Kasumi-1 (cell line): ENCODE measurements at regions not wholly inside any gene's neighbourhood (a gene's known extent, or its start where the extent isn't known, plus 50 kb on each side); places are given as distances from the start of the nearest gene placed in this dataset.

Source experiments
- DNase-seq, 2 experiments: peaks; one replicate each; lab custom pipeline; 2025; lab: John Stamatoyannopoulos, UW

DNA sequence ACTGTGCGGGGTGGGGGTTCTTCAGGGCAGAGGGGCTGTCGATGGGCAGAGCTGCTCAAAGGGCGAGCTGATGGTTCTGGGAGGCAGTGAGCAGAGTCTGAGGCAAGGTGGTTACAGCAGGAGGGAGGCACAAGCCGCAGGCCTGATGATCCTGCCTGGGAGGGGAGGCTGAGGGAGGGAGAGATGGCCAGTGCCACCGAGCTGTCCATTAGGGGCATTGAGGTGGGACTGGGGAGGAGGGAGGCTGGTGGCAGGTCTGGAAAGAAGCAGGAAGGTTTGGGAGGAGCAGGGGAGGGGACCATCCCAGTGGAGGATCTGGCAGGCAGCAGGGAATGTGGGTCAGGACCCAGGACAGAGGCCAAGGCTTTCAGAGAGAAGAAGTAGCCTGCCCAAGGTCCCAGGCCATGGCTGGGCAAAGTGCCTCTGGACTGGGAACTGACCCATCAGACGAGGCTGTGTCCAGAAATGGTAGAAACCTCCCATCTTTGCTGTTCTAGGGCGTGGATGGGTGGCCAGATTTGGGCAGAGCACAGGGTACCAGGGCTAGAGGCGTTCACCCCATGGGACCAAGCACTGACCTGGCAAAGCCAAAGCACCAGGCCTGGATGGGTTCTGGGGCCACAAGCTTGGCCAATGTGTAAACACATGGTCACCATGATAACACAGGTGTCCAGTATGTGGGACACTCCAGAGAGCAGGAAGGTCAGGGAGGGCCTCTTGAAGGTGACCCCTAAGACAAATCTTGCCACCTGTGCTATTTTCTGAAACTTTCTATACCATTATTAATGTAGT is 55.5 kb downstream of the INHBB start:
- DNase-seq: no peak

DNA sequence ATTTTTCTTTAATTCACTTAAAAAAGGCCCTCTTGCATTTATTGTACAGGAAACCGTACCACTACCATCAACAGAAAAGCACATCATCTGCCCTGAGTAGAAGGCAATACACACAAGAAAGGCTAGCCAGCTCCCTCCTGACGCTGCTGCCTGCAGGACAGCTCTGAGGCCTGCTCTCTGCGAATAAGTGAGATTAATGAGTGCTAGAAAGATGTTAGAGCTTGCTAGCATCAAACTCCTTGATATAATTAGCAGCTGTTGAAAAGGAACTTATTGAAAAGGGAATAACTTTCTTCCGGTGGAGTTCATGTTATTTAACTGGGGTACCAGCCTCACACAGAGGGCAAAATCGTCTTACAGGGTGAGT is 56.1 kb downstream of the INHBB start:
- DNase-seq: no peak

DNA sequence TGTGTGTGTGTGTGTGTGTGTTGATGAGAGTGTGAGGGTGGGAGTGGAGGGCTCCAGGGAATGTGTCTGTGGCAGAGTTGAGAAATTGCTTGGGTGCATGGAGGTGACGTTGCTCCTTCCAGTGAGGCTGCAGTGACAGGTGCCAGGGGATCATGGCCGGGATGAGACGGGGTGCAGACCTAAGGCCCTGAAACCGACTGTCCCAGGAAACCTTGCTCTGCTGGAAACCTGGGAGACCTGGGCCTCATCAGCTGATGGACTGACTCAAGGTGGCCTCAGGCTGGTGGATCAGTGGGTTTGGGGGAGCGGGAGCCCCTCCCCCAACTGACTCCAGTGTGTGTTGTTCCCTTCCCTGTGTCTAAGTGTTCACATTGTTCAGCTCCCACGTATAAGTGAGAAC is 56.6 kb downstream of the INHBB start:
- no peak for DNase-seq

DNA sequence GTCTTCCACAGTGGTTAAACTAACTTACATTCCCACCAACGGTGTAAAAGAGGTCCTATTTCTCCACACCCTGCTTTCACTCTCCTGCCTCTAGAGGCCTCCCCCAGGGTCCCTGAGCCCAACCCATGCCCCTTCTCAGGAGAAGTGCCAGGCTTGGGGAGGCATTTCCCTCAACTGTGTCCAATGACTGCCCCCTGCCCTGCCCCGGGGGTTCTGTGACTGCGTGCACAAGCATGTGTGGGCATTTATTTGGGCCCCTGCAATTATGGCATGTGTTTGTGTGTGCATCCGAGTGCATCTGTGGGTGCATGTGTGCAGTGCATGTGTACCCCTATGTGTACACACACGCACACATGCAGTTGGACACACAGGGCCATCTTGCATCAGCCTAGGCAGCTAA is 57.3 kb downstream of the INHBB start:
- DNase-seq: no peak

DNA sequence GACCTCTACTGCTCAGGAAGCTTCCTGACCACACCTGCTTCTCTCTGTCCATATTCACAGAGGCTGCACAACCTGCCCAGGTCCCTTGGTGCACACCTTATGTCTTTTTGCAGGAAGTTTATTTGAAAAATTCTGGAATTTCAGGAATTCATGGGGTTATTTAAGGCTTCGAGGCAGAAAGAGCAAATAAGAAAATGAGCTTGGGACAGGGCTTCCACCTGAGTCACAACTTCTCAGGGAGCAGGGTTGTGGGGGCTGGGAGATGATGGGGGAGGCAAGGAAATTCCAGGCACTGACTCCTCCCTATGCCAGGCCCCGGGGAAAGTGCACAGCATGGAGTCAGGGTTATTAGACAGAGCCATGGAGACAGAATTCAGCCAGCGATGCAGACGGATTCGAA is 57.7 kb downstream of the INHBB start:
- no peak for DNase-seq

DNA sequence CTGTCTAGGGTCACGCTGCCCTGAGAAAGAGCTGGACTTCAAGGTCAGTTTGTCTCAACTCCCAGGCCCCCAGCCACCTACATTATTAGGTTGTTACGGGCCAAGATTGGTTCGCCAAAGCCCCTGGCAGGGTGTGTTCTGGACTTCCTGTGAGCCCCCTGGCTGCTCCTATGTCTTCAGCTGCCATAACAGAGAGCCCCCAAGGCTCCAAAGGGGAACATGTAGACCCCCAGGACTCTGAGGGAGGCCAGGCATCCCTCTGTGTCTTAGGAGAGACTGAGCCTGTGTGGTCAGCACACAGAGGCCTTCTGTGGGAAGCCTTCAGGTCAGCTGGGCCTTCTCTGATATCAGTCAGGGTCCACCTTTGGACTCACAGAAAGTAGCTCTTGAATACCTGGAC is 58.3 kb downstream of the INHBB start:
- no peak for DNase-seq

DNA sequence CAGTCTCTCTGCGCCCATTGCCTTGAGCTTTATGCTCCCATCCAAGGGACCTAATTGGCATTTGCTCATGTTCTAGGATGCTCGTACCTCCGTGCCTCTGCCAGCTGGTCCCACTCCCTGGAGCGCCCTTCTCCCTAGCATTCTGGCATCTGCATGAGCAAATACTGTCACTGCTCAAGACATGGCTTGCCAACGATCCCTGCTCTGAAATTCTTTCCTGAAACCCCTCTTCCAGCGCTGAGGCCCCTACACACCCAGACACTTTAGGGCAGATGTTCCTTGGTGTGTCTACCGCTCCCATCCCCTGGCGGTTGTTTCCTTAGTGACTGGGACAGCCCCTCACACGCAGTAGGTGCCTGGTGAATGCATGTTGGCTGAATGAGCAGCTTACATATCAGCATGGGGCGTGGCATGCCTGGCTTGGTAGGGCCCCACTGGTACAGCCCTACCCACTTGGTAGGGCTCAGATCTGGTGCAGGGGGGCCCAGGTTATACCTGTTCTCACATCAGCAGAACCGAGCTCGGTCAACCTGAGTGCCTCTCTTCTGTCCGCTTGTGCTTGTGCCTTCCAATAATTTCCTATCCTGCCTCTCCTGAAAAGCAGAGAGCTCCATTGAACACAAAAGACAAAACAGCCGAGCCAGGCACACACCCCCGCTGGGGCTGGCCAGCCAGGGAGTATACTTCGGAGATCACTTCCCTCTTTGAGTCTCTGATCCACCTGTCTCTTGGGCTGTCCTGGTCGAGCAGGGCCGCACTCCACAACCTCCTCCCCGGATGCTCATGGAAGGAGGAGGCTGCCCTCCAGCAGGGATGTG is 59.2 kb downstream of the INHBB start:
- no peak for DNase-seq

DNA sequence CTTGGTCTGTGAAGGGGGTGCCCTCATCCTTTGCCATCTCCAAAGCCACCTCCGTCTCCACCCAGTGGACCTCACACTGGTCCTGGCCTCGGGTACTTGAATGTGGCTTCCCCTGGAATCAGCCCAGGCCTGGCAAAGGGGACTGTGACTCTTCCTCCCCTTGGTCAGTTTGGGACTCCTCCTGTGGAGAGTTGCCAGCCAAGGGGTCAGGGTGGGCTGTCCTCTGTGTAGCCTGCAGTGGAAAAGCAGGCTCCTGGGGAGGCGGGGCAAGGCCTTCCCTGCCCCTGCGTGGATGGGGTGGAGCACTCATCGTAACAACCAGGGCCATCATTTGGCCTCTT is 59.8 kb downstream of the INHBB start:
- no peak for DNase-seq

DNA sequence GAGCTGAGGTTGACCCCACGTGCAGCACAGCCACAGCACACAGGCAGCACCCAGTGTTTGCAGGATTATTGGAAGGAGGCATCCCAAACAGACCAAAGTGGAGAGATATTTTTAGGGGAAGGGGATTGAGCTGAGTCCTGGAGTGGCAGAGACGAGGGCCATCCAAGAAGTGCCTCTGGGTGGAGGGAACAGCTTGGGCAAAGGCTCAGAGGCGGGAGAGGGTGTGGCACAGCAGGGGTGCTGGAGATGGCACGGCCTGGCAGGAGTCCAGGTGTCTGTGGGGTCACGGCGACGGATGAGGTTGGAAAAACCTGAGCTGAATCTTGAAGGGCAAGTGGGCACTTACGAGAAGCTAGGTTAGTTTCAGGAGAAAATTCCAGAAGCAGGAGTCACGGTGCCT is 60.6 kb downstream of the INHBB start:
- no peak for DNase-seq

DNA sequence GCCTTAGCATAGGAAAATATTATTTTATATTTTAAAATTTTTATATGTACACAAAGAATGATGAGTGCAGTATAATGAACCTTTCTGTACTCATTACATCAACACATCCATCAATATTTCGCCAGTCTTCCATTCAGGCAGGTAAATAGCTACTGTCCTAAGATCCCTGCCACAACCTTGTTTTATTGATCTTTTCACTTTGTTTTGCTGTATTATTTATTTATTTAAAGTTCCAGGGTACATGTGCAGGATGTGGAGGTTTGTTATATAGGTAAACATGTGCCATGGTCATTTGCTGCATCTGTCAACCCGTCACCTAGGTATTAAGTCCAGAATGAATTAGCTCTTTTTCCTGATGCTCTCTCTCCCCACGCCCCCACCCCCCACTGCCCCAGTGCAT is 64.6 kb downstream of the INHBB start:
- no peak for DNase-seq

DNA sequence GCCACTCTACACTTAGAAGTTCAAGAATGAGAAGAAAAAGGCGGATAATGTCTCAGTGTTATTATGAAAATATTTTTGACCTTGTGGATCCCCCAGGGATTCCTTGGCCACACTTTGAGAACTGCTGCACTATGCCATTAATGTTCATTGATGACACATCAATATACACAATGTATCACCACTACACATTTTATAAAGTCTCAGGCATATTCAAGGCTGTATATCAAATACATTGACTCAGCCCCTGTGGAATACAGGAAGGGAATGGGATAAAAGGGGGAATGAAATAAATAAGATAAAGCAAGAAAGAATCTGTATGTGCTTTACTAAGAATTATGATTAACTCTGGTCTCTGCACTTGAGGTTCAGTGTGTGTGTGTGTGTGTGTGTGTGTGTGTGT is 69.1 kb downstream of the INHBB start:
- DNase-seq: no peak

DNA sequence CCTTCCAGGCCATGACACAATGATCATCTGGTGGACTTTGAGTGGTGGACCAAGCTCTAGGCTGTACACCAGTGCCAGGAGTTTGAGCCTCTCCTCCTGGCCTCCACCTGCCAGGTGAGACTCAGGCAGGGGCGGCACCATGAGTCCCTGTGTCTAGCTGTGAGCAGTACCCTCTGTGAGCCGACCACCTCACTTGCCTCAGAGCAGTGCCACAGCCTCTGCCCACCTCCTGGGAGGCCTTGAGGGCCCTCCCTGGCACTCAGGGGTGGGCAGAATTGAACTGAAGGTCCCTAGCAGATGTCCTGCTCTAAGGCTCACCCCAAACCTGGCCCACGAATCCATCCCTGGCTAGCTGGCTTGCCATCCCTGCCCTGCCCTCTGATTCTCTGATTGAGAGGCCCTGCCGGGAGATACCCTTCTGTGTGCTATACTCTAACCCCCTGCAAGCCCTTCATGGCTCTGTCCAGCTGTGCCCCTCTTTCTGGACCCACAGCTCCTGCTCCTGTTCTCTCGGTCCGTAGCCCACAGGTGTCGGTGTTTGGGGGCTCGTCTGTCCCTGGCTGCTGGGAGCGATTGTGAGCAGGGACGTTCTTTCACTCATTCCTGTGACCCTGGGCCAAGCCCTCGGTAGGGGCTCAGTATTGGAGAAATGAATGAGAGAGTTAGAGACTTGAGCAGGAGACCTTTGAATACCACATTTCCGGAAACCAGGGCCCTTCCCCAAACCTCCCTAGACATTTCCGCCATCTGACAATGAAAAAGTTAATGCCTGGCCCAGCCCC is 70.0 kb downstream of the INHBB start:
- DNase-seq: no peak

DNA sequence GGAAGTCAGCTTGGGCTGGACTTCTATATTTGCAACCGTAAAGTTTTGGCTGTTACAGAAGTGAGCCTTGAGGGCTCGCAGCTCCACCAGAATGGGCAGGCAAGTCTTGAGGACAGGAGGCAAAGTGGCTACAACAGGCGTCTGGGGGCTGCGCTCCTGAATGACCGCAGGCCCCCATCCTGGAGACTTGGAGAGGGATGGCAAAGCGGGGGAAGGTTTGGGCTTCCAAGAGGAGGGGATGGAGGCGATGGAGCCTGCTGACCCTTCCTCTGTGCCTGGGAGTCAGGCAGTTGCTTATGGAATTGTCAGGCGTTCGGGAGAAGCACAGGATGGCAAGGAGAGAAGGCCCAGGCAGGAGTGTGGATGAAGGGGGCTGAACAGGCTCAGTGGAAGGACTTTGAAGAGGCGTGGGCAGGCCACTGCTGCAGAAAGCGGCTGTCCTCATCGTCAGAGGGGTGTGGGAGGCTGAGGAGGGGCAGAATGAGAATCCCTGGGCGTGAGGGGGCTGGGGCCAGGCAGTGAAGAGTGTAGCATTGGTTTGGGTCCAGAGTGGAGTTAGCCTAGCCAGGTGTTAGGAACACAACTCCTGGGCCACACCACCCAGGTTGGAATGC is 72.3 kb downstream of the INHBB start:
- no peak for DNase-seq

DNA sequence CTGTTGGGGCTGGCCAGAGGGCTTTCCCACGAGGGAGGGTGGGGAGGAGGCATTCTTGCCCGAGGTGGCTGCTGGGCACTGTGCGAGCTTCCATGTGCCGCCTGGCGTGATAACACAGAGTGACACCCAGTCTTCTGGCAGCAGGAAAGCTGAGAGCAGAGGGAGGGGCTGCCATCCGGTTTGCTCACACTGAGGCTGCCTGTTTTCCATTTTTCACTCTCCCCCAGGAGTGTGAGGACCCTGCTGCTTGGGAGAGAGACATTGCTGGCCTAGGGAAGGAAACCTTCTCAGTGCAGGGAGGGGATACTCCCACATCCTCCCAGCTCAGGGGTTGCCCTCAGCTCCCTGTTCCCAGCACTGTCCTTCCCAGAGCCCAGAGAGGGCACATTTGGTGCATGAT is 73.1 kb downstream of the INHBB start:
- DNase-seq: no peak

DNA sequence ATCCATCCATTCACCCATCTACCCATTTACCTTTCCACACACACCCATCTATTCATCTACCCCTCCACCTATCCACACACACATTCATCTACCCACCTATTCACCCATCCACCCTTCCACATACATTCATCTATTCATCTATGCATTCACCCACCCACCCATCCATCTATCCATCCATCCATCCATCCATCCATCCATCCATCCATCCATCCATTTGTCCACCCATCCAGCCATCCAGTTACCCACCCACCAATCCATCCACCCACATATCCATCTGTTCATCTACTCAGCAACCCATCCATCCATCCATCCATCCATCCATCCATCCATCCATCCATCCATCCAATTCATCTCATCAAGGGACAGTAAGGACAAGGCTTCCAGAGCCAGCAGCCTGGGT is 74.0 kb downstream of the INHBB start:
- no peak for DNase-seq

DNA sequence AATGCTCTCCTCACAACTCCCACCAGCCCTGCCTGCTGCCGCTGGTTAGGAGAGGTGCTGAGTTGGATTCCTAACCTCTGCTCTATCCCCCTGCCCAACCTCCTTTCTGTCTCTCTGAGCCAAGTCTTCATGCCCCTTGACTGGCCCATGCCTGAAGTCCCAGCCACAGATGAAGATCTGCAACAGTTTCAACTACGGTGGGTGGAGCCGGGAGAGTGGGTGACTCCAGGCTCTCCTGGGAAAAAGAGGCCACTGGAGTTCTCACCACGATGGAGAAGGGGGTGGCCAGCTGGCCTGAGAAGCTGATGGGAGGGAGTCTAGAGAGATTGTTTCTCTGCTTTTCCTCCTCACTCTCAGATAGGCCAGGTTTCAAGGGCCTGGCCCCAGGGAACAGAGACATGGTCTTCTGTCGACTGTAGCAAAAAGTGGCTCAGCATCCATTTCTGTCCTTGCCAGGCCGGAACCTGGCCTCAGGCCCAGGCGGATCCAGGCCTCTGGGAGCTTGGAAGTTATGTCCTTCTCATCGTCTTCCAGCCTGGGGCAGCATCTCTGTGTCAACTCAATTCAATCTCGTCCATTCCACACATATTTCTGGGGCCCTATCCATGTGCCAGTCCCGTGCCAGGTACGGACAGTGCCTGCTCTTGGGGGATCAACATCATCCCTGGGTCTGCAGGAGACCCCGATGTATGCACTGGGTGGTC is 75.3 kb downstream of the INHBB start:
- no peak for DNase-seq

DNA sequence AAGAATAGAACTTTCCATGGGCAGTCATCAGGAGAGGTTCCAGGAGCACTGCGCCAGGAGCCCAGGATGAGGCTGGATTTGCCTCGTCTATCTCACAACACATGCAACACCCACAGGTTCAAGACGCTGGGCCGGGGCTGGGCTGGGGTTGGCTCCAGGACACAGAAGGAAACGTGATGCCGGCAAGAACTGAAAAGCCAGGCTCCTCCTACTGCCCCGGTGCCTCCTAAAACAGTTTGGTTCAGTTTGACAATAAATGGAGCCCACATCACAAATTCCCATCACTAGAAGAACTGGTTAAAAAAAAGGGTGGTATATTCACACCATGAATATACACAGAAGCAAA is 75.9 kb downstream of the INHBB start:
- no peak for DNase-seq

DNA sequence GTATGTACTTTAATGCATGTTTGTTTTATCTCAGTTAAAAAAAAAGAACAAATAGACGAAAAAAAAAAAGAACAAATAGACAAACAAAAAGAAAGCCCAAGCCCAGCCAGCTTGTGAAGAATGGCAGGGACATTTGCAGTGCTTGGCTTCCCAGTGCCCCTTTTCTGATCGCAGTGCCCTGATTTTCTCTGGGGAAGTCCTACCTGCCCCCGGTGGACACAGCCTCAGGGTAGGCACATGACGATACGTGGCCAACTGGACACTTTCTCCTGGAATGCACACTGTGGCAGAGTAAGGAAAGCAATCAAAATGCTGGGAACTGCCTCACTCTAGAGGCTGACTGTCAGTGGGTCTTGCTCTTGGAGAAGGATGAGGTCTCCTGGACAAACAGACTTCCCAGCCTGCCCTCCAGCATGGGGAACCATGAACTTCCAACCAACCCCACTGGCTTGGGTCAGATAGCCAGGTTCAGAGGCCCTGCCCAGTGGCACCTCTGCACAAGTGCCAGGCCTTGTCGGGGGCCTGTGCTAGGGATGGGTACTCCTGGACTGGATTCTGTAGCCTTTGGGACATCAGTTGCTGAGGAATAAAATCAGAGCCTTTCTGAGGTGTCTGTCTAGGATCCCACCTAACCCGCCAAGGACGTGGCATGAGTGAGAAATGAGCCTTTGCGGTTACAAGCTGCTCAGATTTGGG is 76.7 kb downstream of the INHBB start:
- no peak for DNase-seq

DNA sequence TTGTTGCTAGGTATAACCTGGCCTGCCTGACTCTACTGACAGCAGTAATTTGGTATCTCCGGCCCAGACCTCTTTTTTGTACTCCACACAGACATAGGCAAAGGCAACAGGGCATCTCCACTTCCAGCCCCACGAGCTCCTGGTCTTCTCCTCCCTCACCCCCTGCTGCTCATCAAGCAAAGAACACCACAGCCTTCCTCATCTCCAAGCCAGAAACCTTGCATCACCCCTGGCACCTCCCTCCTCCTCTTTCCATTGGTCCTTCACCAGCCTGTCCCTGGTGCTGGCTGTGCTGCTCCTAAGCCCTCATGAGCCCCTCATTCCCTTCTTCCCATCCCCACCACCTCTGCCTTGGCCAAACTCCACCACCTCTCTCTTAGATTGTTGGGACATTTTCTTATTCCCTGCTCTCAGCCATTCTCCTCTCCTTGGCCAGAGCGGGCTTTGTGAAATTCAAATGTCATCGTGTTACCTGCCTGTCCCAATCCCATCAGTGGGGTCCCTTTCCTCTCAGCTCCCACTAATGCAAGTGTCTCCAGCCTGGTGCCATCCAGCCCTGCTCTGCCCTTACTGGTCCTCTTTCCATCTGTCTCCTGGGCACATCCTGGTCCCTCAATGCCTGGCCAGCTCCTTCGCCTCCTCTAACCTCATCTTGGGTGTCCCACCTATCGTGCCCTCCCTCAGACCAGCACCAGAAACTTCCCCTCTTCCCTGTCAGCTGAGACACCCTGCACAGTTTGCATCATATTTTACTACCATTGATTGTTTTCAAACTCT is 77.4 kb downstream of the INHBB start:
- no peak for DNase-seq

DNA sequence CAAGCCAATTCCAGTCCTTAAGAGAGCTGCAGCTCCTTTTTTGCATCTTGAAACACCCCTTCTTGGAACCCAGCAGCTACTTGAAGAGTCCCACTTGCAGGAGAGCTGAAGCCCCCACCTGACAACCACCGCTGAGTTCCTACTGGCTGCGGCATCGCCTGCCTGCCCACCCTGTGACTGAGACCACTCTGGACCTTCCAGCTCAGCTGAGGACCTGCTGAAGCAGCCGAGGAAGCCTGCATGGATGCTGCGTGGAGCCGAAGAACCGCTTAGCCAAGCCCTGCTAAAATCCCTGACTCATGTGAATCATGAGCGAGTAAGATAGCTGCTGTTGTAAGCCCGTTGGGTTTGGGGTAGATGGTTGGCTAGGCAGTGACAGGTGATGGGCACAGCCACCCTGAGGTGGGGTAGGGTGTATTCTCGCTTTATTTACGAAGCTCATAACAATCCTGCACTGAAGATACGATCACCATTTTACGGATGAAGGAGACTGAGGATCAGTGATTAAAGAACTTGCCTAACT is 78.4 kb downstream of the INHBB start:
- DNase-seq: no peak
